Mammary epithelial cell (primary cell): ENCODE measurements at regions not wholly inside any gene's neighbourhood (a gene's known extent, or its start where the extent isn't known, plus 50 kb on each side); places are given as distances from the start of the nearest gene placed in this dataset.

Experiments
- CTCF ChIP-seq, 2 donors: IDR thresholded peaks in 1 of 2; conservative IDR thresholded peaks in 1 of 2; 2 replicates each; pipeline ENCODE4 v1.5.1; 2011 to 2012; ENCODE audit warnings: inconsistent platforms in 2 of 2, low read length in 2 of 2, mild to moderate bottlenecking in 2 of 2, control low read depth in 1 of 2, low read depth in 1 of 2; ENCODE audit not compliant: insufficient read depth in 1 of 2; ENCODE audit errors: extremely low read depth in 1 of 2
- EZH2 ChIP-seq: IDR thresholded peaks from 2 replicates; pipeline ENCODE4 v1.6.1; 2012; ENCODE audit warnings: low read length, inconsistent platforms, borderline replicate concordance

- TF ChIP-seq EZH2, result no peak
- no peak for TF ChIP-seq CTCF (conservative IDR thresholded peaks at IDR 0.05 in 1 of 2, IDR thresholded peaks at IDR 0.05 in 1 of 2; ENCODE audit: extremely low read depth in 1 of 2, insufficient read depth in 1 of 2, low read depth in 1 of 2, low read length in 2 of 2)
Observed at GRCh38 chr13:61874970-61875579, 459.4 kb upstream of the PCDH20 start.
